ENCODE measurements at regions not wholly inside any gene's neighbourhood (a gene's known extent, or its start where the extent isn't known, plus 50 kb on each side); places are given as distances from the start of the nearest gene placed in this dataset.

DNA sequence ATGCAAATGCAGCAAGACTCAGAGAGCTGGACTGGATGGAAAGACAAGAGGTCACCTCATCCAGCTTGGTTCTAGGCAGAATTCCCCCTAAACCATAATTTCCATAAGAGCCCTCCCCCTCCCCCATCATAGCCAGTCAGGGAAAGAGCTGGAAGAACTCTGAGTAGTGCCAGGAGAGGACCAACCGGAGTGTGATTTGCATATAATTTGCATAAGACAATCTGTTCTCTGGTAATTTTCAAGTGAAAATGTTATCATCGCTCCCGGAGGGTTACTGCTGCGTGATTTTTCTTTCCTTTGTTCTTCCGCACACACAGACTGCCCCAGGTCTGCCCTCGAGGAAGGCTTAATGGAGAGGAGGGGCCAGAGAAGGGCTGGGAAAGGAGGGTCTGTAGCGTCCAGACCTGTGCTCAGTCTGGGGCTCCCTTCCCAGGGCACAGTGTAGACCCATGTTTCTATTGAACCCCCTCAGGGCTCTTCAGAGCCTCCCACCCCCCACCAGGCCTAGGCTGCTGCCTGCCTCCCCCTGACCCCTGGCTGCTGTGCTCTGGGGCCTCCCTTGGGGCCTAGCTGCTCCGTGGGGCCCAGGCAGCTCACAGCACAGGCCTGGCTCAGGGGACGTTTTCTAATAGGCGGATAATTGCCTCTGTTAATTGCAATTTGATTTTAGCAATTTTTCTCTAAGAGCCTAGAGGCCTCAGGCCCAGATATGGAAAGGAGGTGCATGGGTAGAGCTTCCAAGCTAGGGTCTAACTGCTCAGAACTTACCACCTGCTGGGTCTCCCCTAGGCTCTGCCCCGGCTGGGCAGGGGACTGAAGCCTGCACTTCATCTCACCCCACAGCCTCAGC is 90.4 kb upstream of the PJA1 start:
- Histone ChIP-seq H3K27me3 (no peaks in the 10 kb centered on the region), H3K4me1 (no peaks in the 10 kb centered on the region), H3K36me3 (no peaks in the 10 kb centered on the region), H3K27ac (no peak overlapping the region), H3K9me3 (no peaks in the 10 kb centered on the region), H3K4me3 (no peak overlapping the region)
- intact Hi-C loops (cut with DNase I; ENCODE audit: low total_unique reads): no loop called here
- in situ Hi-C loops (cut with MboI; ENCODE audit: low sequenced_read_pairs in 4 of 4): no loop called here
- ATAC-seq (no peak), DNase-seq (no peak)
- TF ChIP-seq, protein P1, sequence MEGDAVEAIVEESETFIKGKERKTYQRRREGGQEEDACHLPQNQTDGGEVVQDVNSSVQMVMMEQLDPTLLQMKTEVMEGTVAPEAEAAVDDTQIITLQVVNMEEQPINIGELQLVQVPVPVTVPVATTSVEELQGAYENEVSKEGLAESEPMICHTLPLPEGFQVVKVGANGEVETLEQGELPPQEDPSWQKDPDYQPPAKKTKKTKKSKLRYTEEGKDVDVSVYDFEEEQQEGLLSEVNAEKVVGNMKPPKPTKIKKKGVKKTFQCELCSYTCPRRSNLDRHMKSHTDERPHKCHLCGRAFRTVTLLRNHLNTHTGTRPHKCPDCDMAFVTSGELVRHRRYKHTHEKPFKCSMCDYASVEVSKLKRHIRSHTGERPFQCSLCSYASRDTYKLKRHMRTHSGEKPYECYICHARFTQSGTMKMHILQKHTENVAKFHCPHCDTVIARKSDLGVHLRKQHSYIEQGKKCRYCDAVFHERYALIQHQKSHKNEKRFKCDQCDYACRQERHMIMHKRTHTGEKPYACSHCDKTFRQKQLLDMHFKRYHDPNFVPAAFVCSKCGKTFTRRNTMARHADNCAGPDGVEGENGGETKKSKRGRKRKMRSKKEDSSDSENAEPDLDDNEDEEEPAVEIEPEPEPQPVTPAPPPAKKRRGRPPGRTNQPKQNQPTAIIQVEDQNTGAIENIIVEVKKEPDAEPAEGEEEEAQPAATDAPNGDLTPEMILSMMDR (IDR thresholded peaks at IDR 0.05 in 4 of 5, conservative IDR thresholded peaks at IDR 0.05 in 1 of 5): no peak
- no peak for TF ChIP-seq POLR2A (IDR thresholded peaks at IDR 0.05)

DNA sequence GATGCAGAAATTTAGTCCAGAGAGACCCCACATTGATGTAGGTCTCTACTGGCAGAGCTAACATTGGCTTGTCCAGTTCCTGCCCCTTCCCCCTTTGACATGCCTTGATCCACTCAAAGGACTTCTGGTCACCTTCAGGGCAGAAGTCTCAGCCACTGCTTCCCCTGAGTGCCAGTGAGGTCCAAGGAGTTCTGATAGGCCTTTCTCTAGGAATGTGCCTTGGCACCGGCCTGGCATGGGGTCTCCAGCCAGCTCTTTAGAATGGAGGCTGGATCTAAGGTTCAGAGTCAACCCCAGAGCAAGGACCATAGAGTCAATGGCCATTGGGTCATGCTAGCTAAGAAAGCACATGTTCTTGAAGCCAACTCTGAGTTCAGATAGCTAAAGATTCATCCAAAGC is 88.6 kb upstream of the PJA1 start:
- DNase-seq: no peak
- in situ Hi-C loops (cut with MboI; ENCODE audit: low sequenced_read_pairs in 4 of 4): no loop called here
- no peaks in the 10 kb centered on the region for H3K36me3 ChIP-seq
- ATAC-seq: no peak
- no peak overlapping the region for H3K27ac ChIP-seq
- H3K4me1 ChIP-seq: no peaks in the 10 kb centered on the region
- TF ChIP-seq, protein P1 (IDR thresholded peaks at IDR 0.05 in 4 of 5, conservative IDR thresholded peaks at IDR 0.05 in 1 of 5): no peak
- TF ChIP-seq POLR2A (IDR thresholded peaks at IDR 0.05): no peak
- no peak overlapping the region for H3K4me3 ChIP-seq
- H3K27me3 ChIP-seq: no peaks in the 10 kb centered on the region
- no peaks in the 10 kb centered on the region for H3K9me3 ChIP-seq
- intact Hi-C loops (cut with DNase I; ENCODE audit: low total_unique reads): no loop called here

DNA sequence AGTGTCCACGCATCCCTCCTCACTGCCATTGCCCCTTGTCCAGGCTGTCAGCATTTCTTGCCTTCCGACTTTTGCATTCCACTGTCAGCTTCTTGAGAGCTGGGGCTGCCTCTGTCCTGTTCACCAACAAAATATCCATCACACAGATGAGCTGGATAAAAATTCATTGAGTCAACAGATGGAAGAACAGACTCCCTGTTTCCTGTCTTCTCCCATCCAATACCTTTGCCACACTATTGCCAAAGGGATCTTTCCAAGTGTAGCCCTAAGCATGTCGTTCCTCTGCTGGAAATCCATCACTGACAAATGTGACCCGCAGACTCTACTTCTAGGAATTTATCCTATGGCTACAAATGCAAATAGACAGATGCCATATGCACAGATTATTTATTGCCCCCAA is 78.0 kb upstream of the PJA1 start:
- ATAC-seq (no peak), DNase-seq (no peak)
- no peaks in the 10 kb centered on the region for H3K36me3 ChIP-seq
- in situ Hi-C loops (cut with MboI; ENCODE audit: low sequenced_read_pairs in 4 of 4): no loop called here
- no peak for TF ChIP-seq POLR2A (IDR thresholded peaks at IDR 0.05)
- TF ChIP-seq, protein P1 (IDR thresholded peaks at IDR 0.05 in 4 of 5, conservative IDR thresholded peaks at IDR 0.05 in 1 of 5): no peak
- H3K4me3 ChIP-seq: no peak overlapping the region
- H3K4me1 ChIP-seq: no peaks in the 10 kb centered on the region
- H3K27ac ChIP-seq: no peak overlapping the region
- no peaks in the 10 kb centered on the region for H3K9me3 ChIP-seq
- H3K27me3 ChIP-seq: peaks cover 0 to 4% (median 0%) of the 10 kb centered on the region in 3 donors
- intact Hi-C loops (cut with DNase I; ENCODE audit: low total_unique reads): no loop called here

DNA sequence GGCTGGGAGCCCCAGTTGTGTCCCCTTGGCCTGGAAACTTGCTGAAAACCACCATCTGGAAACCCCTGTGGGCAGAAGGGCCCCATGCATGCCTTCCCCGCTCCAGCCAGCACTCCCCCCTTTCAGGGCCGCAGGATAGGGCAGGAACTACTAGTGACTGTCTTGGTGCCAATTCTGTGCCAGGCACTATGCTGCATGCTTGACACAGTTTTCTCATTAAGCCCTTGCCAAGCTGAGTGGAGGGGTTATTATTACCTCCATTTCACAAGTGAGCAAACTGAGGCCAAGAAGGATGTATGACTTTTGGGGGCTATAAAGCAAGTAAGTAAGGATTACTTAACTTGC is 73.6 kb upstream of the PJA1 start:
- H3K4me1 ChIP-seq: no peaks in the 10 kb centered on the region
- ATAC-seq (no peak), DNase-seq (no peak)
- H3K27me3 ChIP-seq: no peaks in the 10 kb centered on the region
- TF ChIP-seq, protein P1 (IDR thresholded peaks at IDR 0.05 in 4 of 5, conservative IDR thresholded peaks at IDR 0.05 in 1 of 5): no peak
- no peak for TF ChIP-seq POLR2A (IDR thresholded peaks at IDR 0.05)
- H3K9me3 ChIP-seq: no peaks in the 10 kb centered on the region
- H3K36me3 ChIP-seq: no peaks in the 10 kb centered on the region
- in situ Hi-C loops (cut with MboI; ENCODE audit: low sequenced_read_pairs in 4 of 4) (no loop called here), intact Hi-C loops (cut with DNase I; ENCODE audit: low total_unique reads) (no loop called here)
- no peak overlapping the region for H3K4me3 ChIP-seq
- no peak overlapping the region for H3K27ac ChIP-seq

All from gastrocnemius medialis (tissue), 4 donors.